Keratinocyte (primary cell): ENCODE measurements at regions not wholly inside any gene's neighbourhood (a gene's known extent, or its start where the extent isn't known, plus 50 kb on each side); places are given as distances from the start of the nearest gene placed in this dataset.

Experiments used
- DNase-seq: peaks from one replicate; pipeline ENCODE4 v3.0.0-alpha.2; 2011; ENCODE audit warnings: low read depth, missing footprints, low spot score
- FAIRE-seq: peaks from 2 replicates; lab custom pipeline; 2011; peaks lifted over from hg19 to GRCh38; lab: Jason Lieb, UNC
- H2AFZ ChIP-seq: 2 replicates; pipeline ENCODE4 v1.6.0; 2012; ENCODE audit warnings: low read length, control low read depth, inconsistent platforms; ENCODE audit not compliant: control insufficient read depth
- H3K27ac ChIP-seq: 2 replicates; pipeline ENCODE4 v1.5.1; 2011; ENCODE audit warnings: low read length; ENCODE audit not compliant: control insufficient read depth, insufficient read depth
- H3K27me3 ChIP-seq: 3 replicates; pipeline ENCODE4 v1.6.0; 2011; ENCODE audit warnings: low read length; ENCODE audit not compliant: control insufficient read depth, insufficient read depth; ENCODE audit errors: extremely low read depth
- H3K36me3 ChIP-seq, 2 experiments: 2 replicates in 1 of 2; 3 replicates in 1 of 2; pipeline ENCODE4 v1.5.1; 2011; ENCODE audit warnings: low read length in 2 of 2, mild to moderate bottlenecking in 1 of 2; ENCODE audit not compliant: control insufficient read depth in 2 of 2, insufficient read depth in 2 of 2; ENCODE audit errors: extremely low read depth in 1 of 2
- H3K4me1 ChIP-seq: 3 replicates; pipeline ENCODE4 v1.5.1; 2011; ENCODE audit warnings: low read length; ENCODE audit not compliant: control insufficient read depth, insufficient read depth; ENCODE audit errors: extremely low read depth
- H3K4me2 ChIP-seq: 3 replicates; pipeline ENCODE4 v1.6.0; 2011; ENCODE audit warnings: low read depth, low read length; ENCODE audit not compliant: control insufficient read depth, insufficient read depth; ENCODE audit errors: extremely low read depth
- H3K4me3 ChIP-seq, 3 experiments: fragments of 200-600 bp in 1 of 3; sonication (generic) in 1 of 3; 2 replicates in 2 of 3; 3 replicates in 1 of 3; pipeline ENCODE4 v1.5.1; 2011 to 2016; ENCODE audit warnings: low read length in 3 of 3, mild to moderate bottlenecking in 3 of 3, control low read depth in 2 of 3, inconsistent platforms in 1 of 3, low read depth in 1 of 3, mixed read lengths in 1 of 3, mixed run types in 1 of 3, moderate library complexity in 1 of 3; ENCODE audit not compliant: control insufficient read depth in 2 of 3, insufficient read depth in 2 of 3; ENCODE audit errors: extremely low read depth in 1 of 3
- H3K79me2 ChIP-seq: 2 replicates; pipeline ENCODE4 v1.6.0; 2012; ENCODE audit warnings: low read length; ENCODE audit not compliant: control insufficient read depth, insufficient read depth
- H3K9ac ChIP-seq: 3 replicates; pipeline ENCODE4 v1.6.0; 2011; ENCODE audit warnings: low read length; ENCODE audit not compliant: control insufficient read depth, insufficient read depth; ENCODE audit errors: extremely low read depth
- H3K9me1 ChIP-seq: 3 replicates; pipeline ENCODE4 v1.6.0; 2011; ENCODE audit warnings: low read length; ENCODE audit not compliant: control insufficient read depth, insufficient read depth; ENCODE audit errors: extremely low read depth
- H3K9me3 ChIP-seq: 2 replicates; pipeline ENCODE4 v1.5.1; 2012; ENCODE audit warnings: low read depth, low read length; ENCODE audit not compliant: control insufficient read depth
- H4K20me1 ChIP-seq: 3 replicates; pipeline ENCODE4 v1.6.0; 2011; ENCODE audit warnings: low read length; ENCODE audit not compliant: control insufficient read depth, insufficient read depth; ENCODE audit errors: extremely low read depth
- CTCF ChIP-seq, 3 experiments: IDR thresholded peaks in 1 of 3; conservative IDR thresholded peaks in 1 of 3; optimal IDR thresholded peaks in 1 of 3; 2 replicates in 2 of 3; 3 replicates in 1 of 3; pipeline versions ENCODE3 to v1.5.1; 2011; ENCODE audit warnings: low read length in 3 of 3, mild to moderate bottlenecking in 3 of 3, moderate library complexity in 2 of 3, control low read depth in 1 of 3, inconsistent platforms in 1 of 3; ENCODE audit not compliant: insufficient read depth in 2 of 3; ENCODE audit errors: extremely low read depth in 1 of 3
- EZH2 ChIP-seq: IDR thresholded peaks from one replicate; pipeline ENCODE4 v1.6.1; 2012; ENCODE audit warnings: inconsistent platforms, mild to moderate bottlenecking, low read length, moderate library complexity
- dilution Hi-C: fragments of 300-500 bp; cut with MboI; formaldehyde crosslinking; loops from one replicate; pipeline ENCODE4 v1.7.0; 2020; ENCODE audit warnings: low sequenced_read_pairs; ENCODE audit not compliant: extremely low pct_ligation_motif_present

GRCh38 chr1:209491897-209492296 is 91.6 kb upstream of the CAMK1G start:
- no peak overlapping the region for H3K4me3 ChIP-seq
- H3K9me1 ChIP-seq = no peaks in the 10 kb centered on the region
- H3K36me3 ChIP-seq = no peaks in the 10 kb centered on the region
- H2AFZ ChIP-seq = no peak overlapping the region
- FAIRE-seq = no peak
- no peaks in the 10 kb centered on the region for H4K20me1 ChIP-seq
- dilution Hi-C loops = no loop called here
- no peak overlapping the region for H3K27ac ChIP-seq
- DNase-seq = no peak
- H3K4me1 ChIP-seq = peaks cover 5% of the 10 kb centered on the region
- no peak overlapping the region for H3K9ac ChIP-seq
- no peaks in the 10 kb centered on the region for H3K27me3 ChIP-seq
- H3K79me2 ChIP-seq = no peaks in the 10 kb centered on the region
- H3K4me2 ChIP-seq = no peak overlapping the region
- H3K9me3 ChIP-seq = no peaks in the 10 kb centered on the region
- TF ChIP-seq CTCF (optimal IDR thresholded peaks at IDR 0.05 in 1 of 3, IDR thresholded peaks at IDR 0.05 in 1 of 3, conservative IDR thresholded peaks at IDR 0.05 in 1 of 3; ENCODE audit: extremely low read depth in 1 of 3, insufficient read depth in 2 of 3, low read length in 3 of 3) (no peak), EZH2 (no peak)

- Histone ChIP-seq H3K4me3 (no peak overlapping the region), H3K9ac (no peak overlapping the region), H3K4me1 (no peaks in the 10 kb centered on the region), H3K9me1 (no peaks in the 10 kb centered on the region), H3K9me3 (no peaks in the 10 kb centered on the region), H3K79me2 (no peaks in the 10 kb centered on the region), H3K36me3 (no peaks in the 10 kb centered on the region), H3K27me3 (no peaks in the 10 kb centered on the region), H3K4me2 (no peak overlapping the region), H4K20me1 (no peaks in the 10 kb centered on the region), H3K27ac (no peak overlapping the region), H2AFZ (no peak overlapping the region)
- DNase-seq (no peak), FAIRE-seq (no peak)
- TF ChIP-seq CTCF (optimal IDR thresholded peaks at IDR 0.05 in 1 of 3, IDR thresholded peaks at IDR 0.05 in 1 of 3, conservative IDR thresholded peaks at IDR 0.05 in 1 of 3; ENCODE audit: extremely low read depth in 1 of 3, insufficient read depth in 2 of 3, low read length in 3 of 3) (no peak), EZH2 (no peak)
- dilution Hi-C loops = no loop called here
These were observed 90.0 kb upstream of the CAMK1G start for GRCh38 chr1:209493559-209493958.
